B cell (primary cell): ENCODE measurements at regions not wholly inside any gene's neighbourhood (a gene's known extent, or its start where the extent isn't known, plus 50 kb on each side); places are given as distances from the start of the nearest gene placed in this dataset.

Experiments used
- EZH2 ChIP-seq: IDR thresholded peaks from 2 replicates; pipeline ENCODE4 v1.6.1; 2012; ENCODE audit warnings: borderline replicate concordance, low read depth, mild to moderate bottlenecking, moderate library complexity, low read length; ENCODE audit not compliant: insufficient read depth, poor library complexity, severe bottlenecking
- TF ChIP-seq, protein P1 (sequence below): fragments of 200-600 bp; IDR thresholded peaks from one replicate; pipeline ENCODE4 v1.8.0; 2022; ENCODE audit warnings: antibody characterized with exemption, mild to moderate bottlenecking

DNA sequence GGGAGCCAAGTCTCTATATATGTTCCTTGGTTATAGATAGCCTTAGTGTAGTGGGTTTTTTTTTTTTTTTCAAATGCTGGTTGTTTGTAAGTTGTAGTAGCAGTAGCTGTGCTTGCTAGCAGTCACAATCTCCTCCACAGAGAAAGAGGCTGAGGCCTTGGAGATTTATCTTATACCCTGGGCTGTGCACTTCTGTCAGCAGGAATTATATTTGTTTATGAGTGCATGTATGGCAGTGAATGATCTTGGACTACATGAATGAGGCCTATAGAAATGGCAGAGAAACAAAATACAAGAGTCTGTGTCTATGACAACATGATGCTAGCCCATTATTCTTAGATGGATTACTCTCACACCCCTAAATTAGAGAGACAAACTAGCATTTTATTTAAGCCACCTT lies 1674.2 kb upstream of the ADGRL3 start:
- TF ChIP-seq, protein P1, sequence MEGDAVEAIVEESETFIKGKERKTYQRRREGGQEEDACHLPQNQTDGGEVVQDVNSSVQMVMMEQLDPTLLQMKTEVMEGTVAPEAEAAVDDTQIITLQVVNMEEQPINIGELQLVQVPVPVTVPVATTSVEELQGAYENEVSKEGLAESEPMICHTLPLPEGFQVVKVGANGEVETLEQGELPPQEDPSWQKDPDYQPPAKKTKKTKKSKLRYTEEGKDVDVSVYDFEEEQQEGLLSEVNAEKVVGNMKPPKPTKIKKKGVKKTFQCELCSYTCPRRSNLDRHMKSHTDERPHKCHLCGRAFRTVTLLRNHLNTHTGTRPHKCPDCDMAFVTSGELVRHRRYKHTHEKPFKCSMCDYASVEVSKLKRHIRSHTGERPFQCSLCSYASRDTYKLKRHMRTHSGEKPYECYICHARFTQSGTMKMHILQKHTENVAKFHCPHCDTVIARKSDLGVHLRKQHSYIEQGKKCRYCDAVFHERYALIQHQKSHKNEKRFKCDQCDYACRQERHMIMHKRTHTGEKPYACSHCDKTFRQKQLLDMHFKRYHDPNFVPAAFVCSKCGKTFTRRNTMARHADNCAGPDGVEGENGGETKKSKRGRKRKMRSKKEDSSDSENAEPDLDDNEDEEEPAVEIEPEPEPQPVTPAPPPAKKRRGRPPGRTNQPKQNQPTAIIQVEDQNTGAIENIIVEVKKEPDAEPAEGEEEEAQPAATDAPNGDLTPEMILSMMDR: no peak
- no peak for TF ChIP-seq EZH2
